Amniotic epithelial cell (primary cell): ENCODE measurements at regions not wholly inside any gene's neighbourhood (a gene's known extent, or its start where the extent isn't known, plus 50 kb on each side); places are given as distances from the start of the nearest gene placed in this dataset.

ENCODE experiments used
- DNase-seq: peaks from one replicate; pipeline ENCODE4 v3.0.0-alpha.2; 2010; ENCODE audit warnings: low read depth

DNA sequence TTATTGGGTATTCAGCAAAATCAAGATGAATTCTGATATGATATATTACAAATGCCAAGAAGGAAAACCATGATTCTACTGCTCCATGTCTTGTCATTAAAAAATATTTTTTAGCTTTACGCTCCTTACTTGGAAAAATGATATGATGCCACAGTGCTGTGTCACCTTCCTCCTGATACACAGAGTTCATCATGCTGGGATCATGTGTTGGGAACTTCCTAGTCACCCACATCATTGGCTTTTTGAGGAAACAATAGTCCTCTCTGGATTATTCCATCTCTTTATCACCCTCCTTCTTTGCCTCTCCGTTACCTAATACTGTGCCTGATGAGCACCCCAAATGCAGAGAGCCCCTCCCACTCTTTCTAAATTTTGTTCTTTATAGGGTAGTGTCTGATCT lies 94.3 kb upstream of the PFN2 start:
- no peak for DNase-seq

DNA sequence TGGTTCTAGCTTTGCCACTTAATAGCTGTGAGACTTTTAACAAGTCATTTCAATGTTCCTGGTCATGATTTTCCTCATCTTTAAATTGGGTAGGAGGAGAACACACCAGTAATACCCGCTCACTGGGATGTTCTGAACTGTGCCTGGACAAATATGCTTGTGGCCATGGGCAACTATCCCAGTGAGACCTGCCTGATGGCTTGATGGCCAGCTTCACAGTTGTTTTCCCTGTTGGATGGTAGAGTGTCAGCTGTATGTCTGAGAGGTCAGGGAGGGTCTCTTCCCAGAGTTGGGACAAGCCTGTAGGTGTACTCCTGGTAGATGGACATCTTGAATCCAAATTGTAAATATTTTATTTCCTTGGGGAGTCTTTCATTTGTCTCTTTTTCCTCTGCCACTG lies 92.5 kb upstream of the PFN2 start:
- no peak for DNase-seq

DNA sequence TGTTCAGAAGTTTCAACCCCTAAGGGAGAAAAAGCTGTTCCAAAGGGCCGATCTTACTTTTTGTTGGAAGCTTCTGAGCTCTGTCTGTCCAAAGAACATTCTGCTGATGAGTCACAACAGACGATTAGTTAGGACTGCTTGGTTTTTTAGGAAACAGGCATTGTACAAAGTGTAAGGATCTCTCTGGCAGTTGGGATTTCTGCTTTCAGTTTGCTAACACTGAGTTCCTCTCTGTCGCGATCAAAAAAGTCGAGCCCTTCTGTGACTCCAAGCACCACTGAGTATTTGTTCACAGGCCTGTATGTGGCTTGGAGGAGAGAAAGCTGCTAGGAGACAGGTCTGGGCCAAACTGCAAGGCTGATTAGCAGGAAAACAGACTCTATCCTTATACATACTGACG lies 91.8 kb upstream of the PFN2 start:
- peak; percentile 52 for DNase-seq

DNA sequence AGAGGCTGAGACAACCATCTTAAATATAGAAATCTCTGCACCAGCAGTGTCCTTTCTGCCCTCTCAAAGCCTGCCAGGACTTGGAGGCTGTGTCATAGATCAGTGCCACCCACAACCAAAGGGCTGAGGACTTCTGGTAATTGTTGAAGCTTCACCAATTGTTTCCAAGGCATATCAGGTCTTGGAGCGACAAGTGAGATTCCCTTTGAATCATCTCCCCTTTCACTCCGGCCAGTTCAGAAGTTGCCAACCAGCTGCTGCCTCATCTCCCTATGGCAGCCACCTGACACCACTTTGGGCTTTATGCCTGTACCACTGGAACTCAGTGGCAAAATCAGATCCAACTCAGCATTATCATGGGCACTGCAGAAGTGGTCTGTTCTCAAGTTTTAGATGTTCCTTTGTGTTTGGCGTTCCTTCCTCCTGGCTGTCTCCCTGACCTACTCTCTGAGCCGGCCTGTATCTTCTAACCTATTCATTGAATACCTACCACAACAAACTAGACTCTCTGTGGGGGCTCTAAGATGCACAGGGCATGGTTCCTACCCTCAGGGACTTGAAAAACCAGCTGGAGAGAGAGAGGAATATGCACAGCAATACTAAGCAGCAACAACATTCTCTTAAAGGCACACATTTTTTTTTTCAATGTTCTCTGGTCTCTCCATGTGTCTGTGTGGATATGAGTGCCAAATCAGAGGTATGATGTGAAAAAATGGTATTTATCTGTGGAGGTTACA lies 90.8 kb upstream of the PFN2 start:
- no peak for DNase-seq

DNA sequence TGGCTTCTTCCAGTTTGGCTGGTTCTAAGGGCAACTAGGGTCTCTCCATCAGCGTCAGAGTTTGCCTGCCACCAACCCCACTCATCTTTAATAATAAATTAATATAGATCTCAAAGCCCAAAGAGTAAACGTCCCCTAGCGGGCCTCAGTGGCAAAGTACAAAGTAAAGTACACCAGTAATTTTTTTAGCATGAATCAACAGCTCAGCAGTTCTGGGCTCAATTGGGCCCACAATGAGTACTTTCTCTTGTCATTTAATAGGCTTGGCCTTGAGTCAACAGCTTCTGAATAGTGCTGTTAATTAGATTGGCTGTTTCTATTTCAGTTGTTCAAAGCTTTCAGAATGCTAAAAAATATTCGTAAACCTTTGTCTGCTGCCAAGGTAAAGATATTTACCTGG lies 89.0 kb upstream of the PFN2 start:
- DNase-seq = no peak

DNA sequence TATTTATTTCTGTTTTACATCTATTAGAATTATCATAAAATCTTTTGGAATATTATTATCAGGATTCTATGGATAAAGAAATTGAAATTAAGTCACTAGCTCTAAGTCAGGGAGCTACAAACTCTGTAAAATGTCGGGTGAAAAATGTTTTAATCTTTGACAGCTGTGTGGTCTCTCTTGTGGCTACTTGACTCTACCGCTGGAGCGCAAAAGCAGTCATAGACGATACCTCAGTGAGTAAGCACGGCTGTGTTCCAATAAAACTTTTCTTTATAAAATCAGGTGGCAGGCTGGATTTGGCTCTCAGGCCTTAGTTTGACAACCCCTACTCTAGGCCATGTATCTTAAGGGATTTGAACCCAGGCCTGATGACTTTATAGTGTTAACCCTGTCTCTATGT lies 88.5 kb upstream of the PFN2 start:
- no peak for DNase-seq

DNA sequence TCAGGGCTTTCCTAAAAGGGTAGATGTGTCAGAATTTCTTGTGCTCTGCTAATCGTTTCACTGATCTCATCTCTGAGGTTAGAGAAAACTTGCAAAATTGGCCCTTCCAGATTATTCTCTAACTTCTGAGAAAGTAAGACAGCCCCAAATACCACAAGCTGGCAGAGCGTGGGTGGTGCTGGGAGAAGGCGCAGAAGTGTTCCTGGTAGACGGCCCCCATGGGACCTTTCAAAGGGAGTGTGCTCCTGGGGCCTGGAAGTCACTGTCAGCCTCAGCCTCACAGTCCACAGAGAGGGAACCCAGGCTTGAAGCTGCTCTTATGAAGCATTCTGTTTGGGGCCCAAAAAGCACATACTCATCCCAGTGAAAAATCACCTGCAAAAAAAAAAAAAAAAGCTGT lies 86.5 kb upstream of the PFN2 start:
- no peak for DNase-seq

DNA sequence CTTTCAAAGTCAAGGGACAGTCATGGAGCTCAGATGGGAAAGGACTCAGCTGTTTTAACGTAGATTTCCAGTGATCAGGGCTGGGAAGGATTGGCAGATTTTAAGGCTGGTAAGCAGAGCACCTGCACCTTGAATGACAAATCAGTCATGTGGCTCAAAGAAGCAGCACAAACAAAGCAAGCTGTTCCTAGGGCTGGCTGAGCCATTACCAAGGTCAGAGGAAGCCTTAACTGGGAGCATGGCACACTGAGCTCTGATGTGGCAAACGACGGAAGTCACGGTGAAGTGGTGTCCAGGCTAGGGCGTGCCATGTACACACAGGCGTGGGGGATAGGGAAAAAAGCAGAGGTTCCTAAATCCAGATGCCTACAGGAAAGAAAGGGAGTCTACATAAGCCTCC lies 84.6 kb upstream of the PFN2 start:
- no peak for DNase-seq

DNA sequence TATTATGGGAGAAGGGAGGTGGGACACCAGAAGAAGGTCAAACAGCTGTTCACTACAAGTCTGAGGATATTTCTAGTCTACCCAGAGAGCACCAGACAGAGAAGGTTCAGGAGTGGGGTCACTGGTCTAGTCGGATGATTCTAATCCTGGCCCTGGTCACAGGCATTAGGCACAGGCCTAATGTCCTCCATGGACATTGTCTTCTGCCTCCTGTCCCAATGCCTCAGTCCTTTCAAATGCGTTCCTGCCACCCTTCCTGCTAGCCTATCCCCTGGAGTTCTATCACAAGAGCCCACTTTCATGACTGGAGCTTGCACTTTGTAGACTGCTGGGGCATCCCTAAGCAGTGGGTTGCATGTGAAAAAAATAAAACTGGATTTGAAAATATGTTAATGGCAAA lies 83.9 kb upstream of the PFN2 start:
- no peak for DNase-seq

DNA sequence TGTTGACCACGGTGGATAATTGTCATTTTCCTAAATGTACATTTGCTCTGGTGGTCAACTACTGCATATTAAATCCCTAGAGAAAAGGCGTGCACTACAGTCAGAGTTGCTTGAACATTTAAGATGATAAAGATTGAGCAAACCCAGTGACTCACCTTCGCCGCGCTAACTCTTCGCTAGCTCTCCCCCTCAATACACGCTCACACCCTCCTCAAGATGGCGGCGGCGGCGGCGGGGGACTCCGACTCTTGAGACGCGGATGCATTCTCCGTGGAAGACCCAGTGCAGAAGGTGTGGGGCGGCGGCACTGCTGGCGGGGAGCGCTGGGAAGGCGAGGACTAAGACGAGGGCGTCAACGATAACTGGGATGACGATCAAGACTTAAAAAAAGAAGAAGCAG lies 79.8 kb upstream of the PFN2 start:
- no peak for DNase-seq

DNA sequence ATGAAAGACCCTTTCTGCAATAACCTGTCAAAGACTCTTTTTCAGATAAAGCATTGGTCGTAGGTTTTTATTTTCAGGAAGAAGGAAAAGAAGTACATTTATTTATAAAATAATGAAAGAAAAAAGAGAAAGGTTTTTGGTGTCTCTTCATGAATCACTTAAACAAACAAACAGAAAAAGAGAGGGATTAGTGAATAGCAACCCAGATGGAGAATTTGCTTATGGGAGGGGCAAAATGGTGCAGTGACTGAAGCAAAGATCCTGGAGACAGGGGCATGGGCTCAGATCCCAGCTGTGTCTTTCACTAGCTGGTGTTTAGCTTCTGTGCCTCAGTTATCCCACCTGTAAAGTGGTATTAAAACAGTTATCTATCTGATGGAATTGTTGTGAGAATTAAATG lies 78.6 kb upstream of the PFN2 start:
- DNase-seq = no peak

DNA sequence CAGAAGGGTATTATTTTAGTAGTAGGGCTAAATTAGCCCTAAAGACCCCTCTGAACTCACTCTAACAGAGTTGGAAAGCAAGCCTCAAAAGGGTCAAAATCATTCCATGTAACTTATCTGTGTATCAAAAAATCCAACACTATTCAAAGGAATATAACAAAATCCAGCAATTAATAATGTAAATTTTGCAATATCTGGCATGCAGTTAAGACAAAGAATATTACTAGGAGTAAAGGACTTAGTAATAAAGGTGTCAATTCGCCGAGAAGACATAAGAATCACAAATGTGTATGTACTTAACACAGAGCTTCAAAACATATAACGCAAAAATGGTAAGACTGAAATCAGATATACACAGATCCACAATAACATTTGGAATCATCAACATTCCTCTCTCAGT lies 71.2 kb upstream of the PFN2 start:
- no peak for DNase-seq

DNA sequence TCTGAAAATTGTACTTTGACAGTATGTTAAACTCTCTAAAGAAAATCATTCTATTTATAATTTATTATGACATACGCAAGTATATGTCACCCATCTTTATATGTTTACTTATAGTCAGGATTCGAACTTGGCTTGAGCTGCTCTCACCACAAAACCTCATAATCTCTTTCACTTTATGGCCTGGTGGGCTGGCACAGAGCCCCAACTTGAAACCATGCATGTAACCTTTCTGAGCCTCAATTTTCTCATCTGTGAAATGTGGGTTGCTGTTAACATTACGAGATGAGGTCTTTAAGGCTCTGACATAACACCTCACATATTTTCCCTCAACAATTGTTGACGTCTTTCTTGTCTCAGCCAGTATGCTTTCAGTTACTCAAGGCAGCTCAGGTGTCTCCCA lies 69.4 kb upstream of the PFN2 start:
- no peak for DNase-seq

DNA sequence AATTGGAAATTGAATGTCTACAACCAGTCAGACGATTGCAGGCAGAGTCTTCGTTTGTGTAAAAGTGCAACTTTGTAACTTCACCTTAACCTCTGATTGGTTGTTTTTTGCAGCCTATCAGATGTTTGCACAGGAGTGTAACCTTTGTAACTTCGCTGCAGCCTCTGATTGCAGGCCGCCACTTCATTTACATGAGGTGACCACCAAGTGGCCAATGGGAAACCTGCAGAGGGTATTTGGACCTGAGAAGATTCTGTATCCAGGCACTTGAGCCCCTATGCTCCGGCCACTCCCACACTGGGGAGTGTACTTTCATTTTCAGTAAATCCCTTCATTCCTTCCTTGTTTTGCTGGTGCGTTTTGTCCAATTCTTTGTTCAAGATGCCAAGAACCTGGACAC lies 68.1 kb upstream of the PFN2 start:
- no peak for DNase-seq

DNA sequence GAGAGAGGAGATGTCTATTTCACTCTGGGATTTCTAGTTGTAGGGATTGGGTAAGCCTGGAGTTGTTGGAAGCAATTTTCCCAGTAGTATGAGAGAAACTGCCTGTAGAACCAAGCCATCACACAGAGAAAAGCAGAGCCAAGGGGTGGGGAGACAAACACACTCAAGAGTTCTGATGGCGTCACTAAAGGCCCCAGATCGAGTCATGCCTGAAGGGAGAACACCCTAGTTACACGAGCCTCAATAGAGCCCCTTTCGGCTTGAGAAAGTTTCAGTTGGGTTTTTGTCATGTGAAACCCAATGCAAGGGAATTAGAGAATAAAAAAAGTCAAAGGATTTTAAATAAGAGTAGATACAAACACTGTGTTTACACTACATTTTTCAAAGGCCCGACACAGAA lies 66.1 kb upstream of the PFN2 start:
- no peak for DNase-seq

DNA sequence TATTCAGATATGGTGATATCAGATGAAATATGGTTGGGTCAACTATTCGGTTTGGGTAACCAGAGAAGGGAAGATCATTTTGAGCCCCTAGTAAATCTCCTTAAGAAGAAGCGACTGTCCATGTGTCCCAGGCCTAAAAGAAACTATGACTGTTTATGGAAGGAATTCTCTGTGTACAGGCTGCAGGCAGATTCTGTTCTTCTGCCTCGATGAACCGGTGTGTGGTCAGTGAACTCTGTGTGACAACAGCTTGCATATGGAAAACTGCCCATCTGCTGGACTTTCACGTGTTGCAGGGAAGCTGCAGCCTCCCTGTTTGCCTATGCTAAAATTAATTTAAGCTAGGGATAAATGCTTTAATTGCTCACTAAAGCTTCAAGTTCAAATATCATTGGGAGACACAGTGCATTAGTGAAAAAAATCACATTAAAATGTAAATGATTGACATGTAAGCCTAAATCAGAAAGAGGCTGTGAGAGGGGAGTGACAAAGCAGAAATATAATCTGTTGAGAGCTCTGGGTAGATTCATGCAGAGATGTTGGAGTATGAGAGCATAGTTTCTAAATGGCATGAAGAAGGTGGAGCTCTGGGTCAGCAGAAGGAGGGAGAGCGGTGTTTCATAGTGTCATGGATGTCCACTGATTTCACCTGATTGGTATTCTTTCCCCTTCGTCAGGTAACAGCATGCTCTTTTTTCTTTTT lies 65.4 kb upstream of the PFN2 start:
- DNase-seq = peak; percentile 17

DNA sequence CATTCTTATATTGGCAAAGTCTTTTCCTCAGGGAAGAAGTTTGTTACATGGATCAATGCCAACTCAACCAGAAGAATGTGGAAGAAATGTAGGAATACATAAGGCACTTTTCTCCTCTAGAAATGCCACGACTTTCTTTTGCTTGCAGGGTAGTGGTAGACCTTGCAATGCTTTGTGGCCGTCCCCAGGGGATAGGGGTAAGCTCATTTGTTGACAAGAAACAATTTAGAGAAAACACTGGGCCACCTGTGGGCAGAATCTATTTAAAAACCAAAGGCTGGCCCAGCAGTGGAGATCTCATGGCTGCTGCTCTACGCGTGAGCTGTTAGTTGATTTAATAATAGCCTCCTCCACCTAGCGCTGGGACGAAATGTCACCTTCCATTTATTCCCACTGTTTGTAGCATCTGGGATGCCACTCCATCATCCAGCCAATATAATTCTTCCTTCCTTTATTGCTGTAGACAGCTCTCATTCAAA lies 64.6 kb upstream of the PFN2 start:
- no peak for DNase-seq

DNA sequence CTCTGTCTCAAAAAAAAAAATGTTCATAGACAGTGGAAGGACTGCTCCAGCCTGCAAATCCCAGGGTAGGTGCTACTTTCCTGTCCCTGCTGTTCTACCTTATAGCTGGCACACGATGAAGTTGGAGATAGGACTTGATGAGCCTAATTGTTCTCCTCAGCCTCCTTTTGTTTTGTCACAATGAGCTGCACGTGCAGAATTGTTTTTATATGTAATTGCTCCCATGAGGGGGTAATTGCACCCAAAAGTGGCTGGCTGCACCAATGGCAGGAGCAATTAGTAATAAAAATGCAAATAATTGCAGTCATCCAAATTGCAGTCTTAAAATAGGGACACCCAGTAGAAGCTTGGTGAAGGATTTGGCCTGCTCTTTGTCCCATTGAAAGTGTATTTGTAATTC lies 63.0 kb upstream of the PFN2 start:
- DNase-seq = no peak

DNA sequence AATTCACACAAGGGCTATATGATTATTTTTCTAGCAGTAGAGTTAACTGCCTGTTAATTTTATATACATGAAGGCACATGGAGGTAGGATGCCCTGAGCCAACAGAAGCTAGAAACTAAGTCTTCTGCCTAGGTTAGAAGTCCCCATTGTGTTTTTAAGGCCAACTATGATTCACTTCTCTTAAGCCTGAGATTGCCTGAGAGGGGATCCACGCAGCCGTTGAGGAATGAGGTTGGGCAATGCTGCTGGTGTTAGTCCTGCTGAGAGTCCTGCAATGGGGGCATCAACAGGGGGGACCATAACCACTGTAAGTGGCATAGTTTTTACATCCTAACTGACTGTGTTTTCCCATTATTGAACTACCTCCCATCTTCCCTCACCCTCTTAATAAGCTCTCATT lies 60.1 kb upstream of the PFN2 start:
- DNase-seq = peak; percentile 75

DNA sequence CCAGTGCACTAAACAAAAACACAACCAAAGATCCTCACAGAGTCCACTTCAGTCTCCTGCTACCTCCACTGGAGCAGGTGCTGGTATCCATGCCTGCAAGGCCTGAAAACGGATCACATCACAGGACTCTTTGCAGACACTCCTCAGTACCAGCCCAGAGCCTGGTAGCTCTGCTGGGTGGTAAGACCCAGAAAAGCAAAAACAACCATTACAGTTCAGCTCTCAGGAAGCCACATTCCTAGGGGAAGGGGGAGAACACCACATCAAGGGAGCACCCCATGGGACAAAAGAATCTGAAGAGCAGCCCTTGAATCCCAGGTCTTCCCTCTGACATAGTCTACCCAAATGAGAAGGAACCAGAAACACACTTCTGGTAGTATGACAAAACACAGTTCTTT lies 52.5 kb upstream of the PFN2 start:
- no peak for DNase-seq

DNA sequence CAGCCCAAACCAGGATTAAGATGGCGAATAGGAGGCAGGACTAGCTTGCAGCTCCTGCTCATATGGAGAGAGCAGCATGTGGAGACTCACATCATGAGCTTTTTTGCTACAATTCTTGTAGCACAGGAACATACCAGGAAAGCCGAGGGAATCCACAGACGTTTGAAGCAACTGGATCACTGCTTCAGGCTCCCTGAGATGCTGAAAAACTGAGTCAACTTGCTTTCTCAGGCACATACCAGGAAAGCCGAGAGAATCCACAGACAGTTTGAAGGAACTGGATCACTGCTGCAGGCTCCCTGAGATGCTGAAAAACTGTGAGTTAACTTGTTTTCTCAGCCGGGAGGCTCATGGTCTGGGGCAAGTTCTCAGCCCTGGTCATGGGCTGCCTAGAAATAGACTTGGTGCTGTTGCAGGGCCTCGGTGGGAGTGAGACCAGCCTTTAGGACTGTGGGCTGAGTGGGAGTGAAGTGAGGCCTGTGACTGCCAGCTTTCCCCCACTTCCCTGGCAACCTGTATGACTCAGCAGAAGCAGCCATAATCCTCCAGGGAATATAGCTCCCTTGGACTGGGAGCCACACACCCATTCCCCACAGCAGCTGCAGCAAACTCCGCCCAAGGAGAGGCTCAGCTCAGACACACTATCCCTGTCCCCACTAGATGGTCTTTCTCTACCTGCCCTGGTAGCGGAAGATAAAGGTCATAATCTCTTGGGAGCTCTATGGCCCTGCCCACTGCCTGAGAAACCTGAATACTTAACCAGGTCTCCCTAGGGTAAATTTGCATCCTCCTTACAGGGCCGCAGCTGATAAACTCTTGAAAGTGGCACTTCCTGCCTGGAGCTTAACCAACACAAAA lies 51.9 kb upstream of the PFN2 start:
- DNase-seq = peak; percentile 64

DNA sequence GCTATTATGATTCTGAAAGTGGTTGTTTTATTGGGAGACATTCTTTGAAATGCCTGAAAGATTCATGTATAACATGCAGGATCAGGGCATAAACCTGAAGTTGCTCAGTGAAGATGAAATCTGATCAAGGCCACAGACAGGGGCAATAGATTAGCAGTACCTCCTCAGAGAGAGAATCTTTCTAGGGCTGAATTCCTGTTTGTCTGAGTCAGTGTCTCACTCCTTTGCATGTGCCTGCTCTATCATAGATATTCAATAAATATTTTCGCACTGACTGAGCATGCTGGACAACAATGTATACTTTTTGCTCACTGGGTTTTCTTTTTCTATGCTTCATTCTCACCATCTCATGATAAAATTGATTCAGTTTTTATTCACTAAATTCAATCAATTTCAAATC lies 49.8 kb upstream of the PFN2 start:
- peak; percentile 58 for DNase-seq
